Activated CD8-positive, alpha-beta memory T cell treated with anti-CD3 and anti-CD28 coated beads, Interleukin-2, amount 50 U/mL, for 24 hours (primary cell): ENCODE measurements at regions not wholly inside any gene's neighbourhood (a gene's known extent, or its start where the extent isn't known, plus 50 kb on each side); places are given as distances from the start of the nearest gene placed in this dataset.

Source experiments
- DNase-seq: peaks from one replicate; pipeline ENCODE4 v3.0.0-alpha.2; 2020; ENCODE audit errors: extremely low read depth

DNA sequence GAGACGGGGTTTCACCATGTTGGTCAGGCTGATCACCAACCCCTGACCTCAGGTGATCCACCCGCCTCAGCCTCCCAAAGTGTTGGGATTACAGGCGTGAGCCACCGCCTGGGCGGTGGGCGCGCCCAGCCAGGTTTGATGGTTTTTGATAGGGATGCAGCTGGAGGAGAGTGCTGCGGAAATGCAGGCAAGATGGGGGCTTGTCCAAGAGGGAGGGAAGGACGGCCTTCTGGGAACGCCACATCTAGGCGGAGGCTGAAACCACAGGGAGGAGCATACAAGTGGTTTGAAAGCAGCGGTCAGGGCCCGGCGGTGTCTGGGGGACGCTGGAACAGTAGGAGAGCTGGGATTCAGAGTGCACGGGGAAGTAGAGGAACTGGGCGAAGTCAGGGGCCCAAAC, 134.6 kb downstream of the VRK1 start:
- no peak for DNase-seq

DNA sequence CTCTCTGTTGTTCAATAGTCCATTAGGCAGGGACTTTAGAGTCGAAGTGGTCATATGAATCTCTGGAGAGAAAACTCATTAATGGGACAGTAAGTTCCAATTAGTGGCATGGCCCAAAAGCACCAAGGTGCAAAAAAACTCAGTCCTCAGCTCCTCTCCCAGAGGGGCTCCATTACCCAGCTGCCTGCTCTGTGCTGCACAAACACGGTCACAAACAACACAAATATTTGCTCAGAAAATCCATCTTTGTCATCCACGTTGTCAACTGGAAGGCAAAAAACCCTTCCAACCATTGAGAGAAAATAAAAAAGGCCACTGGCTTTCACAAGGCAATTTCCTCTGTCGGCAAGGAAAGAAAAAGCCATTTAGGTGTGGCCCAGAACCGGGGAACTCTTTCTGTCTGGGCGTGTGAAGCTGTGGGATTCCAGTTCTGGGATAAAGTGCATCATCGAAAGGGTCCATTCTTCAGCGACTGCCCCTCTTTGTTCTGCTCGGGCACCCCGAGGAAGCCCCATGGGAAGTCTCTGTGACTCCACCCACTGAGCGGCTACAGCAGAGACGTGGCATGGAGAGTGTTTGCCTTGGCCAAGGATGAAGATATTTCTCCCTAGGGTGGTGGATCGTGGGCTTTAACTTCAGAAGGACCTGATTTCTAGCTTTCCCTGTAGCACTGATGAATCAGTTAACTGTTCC, 137.6 kb downstream of the VRK1 start:
- DNase-seq = no peak

- DNase-seq = no peak
Observed at GRCh38 chr14:96938946-96939345, 141.8 kb downstream of the VRK1 start.

- no peak for DNase-seq
Observed at GRCh38 chr14:96940009-96940408, 142.8 kb downstream of the VRK1 start.

GRCh38 chr14:96944297-96944696, 147.1 kb downstream of the VRK1 start:
- DNase-seq = no peak

- no peak for DNase-seq
Observed at GRCh38 chr14:96945721-96946120, 148.5 kb downstream of the VRK1 start.

GRCh38 chr14:96949594-96949993, 152.4 kb downstream of the VRK1 start:
- no peak for DNase-seq

DNA sequence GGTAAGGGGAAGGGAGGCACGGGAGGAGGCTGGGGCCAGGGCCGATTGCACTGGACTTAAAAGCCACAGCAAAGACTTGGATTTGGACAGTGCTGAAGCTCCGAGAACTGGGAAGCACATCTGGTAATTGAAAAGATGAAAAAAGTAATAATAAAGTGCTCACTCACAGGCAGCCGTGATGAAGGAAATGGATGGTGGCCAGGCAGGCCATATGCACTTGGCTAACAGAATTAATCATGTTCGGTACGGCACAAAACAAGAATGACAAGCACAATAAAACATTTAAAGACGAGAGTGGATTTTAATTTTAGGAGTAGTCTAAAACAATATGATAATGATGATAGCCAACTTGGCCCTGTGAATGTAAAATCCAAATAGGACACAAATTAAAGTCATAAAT, 154.3 kb downstream of the VRK1 start:
- DNase-seq = no peak

- no peak for DNase-seq
Observed at GRCh38 chr14:96953087-96953874, 156.1 kb downstream of the VRK1 start.

DNA sequence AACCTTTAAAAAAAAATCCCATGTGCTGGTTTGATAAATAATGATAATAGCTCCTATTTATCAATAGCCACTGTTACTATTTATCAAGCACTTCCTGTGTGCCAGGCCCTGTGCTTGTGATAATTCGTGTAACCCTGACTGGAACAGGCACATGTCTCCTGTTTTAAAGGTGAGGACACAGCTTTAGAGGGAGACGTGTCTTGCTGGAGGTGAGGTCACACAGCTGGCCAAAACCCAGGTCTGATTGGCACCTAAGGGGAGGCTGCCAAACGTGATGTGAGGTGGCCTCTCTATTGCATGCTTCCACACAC, 156.6 kb downstream of the VRK1 start:
- DNase-seq = no peak

- no peak for DNase-seq
Observed at GRCh38 chr14:96956464-96957239, 159.5 kb downstream of the VRK1 start.

DNA sequence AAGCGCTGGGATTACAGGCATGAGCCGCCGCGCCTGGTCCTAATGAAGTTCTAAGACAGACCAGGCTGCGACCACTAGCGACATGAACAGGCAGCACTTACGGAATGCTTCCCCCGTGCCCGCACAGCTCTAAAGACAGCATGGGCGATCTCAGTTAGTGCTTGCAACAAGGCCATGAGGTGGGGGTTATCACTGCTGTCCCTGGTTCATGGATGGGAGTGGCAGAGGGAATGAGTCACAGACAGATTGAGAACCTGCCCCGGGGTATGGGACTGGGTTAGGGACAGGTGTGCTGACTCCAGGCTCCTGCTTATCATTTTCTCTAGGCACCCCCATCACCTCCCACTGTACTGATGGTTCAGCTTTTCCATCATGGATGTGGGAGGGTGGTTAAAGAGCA, 160.9 kb downstream of the VRK1 start:
- DNase-seq = no peak

DNA sequence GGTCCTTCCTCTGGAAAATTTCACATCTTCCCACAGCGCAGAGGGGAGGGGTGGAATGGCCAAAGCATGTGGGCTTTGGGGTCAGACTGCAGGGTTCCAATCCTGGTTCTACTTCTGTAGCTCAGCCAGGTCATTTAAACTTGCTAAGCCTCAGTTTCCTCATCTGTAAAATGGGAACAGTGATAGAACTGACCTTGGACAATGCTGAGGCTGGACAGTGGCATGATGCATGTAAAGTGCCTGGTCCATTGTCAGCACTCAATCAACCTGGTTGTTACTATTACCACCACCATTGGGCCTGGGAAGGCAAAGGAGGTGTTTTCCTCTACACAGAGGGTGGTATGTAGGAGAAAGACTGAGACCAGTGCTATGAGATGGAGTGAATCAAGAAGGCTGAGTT, 162.8 kb downstream of the VRK1 start:
- no peak for DNase-seq

- no peak for DNase-seq
Observed at GRCh38 chr14:96960598-96961116, 163.5 kb downstream of the VRK1 start.

GRCh38 chr14:96961895-96962294, 164.7 kb downstream of the VRK1 start:
- DNase-seq = no peak

DNA sequence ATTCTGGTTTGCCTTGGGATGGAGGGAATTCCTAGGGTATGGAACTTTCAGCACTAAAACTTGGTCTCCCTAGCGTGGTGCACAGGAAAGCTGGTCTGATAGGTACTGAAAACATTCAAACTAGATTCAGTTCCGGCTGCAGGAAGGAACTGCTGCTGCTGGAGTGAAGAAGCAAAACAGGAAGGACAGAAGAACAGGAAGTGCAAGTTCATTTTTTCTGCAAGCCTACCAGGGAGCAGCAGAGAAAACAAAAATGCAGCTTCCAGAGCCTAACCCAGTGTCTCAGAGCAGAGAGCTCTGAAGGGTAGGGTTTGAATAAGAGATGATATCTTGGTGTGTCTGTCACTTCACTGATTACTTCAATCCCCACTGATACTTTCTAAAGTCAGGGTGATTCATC, 165.2 kb downstream of the VRK1 start:
- DNase-seq = no peak

DNA sequence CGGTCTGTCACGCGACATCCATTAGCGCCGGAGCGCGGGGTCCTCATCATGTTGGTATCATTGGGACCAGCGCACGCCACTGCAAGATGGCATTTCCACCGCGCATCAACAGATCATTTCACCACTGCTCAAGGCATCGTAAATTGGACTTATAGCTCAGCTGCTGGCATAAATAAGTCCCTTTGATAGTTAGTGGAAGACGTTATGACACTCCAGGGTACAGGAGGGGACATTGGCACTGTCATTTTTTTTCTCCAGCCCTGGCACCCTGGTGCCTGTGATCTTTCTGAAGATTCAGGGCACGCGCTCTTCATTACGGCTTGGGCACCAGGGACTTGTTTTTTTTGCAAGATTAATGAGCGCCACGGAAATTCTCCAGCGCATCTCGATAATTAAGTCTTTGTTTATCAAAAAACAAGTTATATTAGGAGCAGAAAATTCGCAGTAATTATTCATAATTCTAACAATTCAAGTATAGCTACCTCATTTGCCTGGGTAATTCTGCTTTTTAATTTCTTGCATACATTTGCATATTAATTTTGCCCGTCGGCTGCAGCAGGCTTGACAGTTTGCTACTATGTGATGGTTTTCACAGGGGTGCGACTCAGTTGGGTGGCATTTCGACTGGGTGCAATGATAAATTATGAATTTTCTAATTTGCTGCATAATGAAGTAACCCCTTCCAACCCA, 167.7 kb downstream of the VRK1 start:
- DNase-seq = no peak

- DNase-seq = no peak
Observed at GRCh38 chr14:96965885-96966595, 168.9 kb downstream of the VRK1 start.

DNA sequence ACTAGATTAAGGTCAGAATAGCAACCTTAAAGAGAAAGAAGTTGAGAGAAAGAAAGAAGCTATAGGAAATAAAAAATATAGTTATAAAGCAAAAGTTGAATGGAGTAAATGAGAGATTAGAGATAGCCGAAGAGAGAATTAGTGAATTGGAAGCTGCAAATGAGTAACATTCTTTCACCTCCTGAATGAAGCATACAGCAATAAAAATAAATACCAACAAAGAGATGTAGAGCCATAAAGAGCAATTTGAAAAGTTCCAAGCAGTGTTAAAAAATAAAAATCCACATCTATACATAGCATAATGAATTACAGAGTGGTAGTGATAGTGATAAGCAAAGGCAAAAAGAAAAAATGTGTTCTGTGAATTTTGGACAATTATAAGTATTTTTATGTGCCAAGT, 177.9 kb downstream of the VRK1 start:
- no peak for DNase-seq

GRCh38 chr14:96978525-96979272, 181.5 kb downstream of the VRK1 start:
- no peak for DNase-seq

GRCh38 chr14:96979611-96980074, 182.5 kb downstream of the VRK1 start:
- no peak for DNase-seq
